Hepatic stellate cell (primary cell): ENCODE measurements at regions not wholly inside any gene's neighbourhood (a gene's known extent, or its start where the extent isn't known, plus 50 kb on each side); places are given as distances from the start of the nearest gene placed in this dataset.
"Not testable (repeated sequence)": the region's sequence is repeated elsewhere in the genome, so short reads cannot be mapped to it uniquely, and the experiment has no call there.

Source experiments
- DNase-seq: peaks from one replicate; pipeline ENCODE4 v3.0.0; 2011; ENCODE audit warnings: low spot score

DNA sequence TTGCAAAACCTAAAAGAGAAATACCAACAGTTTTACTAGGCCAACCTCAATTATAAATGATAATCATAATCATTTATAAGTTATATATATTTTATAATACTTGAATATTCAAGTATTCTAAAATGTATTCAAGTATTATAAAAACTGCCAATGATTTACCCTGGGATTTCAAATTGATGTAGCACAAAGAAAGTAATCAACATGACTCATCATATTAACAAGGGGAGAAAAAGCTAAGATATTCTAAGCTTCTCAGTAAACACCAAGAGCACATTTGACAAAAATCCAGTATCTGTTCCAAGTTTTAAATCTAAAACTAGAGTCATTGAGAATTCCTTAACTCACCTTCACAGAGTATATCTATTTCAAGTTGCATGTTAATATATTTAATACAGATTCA is 56.1 kb downstream of the CAPZA3 start:
- DNase-seq: no peak

DNA sequence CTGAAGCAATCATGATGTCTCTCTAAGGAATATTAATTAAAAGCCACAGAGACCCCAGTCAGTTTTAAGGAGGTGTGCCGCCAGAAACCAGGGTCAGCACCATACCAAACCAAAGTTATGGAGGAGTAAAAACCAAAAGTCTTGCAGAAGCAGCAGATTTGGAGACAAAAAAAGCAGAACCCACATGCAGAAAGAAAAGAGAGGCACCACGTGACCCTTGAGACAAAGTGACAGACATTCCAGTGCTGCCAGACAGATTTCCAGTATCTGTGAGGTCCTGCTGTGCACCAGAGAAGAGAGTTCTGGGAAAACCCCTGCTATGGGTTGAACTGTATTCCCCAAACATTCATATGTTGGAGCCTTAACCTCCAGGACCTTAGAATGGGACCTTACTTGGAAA is 59.7 kb downstream of the CAPZA3 start:
- no peak for DNase-seq

DNA sequence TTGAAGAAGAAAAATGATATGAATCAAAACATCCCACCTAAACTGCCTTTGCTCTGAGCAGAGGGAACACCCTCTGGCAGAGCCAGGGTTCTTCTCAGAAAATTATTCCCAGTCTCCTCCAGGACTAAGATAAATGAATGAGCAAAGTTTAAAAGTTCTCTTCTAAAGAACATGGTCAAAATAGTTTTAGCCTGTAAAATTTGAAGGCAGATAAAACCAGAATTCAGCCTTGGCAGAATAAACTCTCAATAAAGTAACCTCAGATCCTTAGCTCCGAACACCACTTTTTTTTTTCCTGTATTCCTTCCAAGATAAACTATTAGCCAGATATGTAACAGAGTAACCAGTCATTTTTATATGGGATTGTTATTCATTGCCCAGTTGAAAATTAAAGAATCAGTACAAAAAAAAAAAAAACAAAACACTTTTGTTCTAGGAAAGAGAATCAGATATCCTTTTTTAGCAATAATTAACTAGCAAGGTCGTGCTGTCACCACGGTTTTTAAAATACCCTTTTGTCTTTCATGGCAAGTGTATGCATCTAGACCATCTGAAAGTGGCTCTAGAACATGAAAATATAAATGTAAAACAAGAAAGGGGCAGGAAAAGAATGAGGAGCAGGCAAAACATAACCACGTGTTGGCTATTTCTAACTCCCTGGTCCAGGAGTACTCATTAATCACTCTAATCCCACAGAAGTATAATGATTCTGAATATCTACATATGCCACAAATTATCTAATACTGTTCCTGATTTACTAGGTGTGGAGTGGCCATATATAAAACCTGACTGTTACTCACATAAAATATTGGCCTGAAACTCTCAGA is 60.8 kb downstream of the CAPZA3 start:
- DNase-seq: no peak

DNA sequence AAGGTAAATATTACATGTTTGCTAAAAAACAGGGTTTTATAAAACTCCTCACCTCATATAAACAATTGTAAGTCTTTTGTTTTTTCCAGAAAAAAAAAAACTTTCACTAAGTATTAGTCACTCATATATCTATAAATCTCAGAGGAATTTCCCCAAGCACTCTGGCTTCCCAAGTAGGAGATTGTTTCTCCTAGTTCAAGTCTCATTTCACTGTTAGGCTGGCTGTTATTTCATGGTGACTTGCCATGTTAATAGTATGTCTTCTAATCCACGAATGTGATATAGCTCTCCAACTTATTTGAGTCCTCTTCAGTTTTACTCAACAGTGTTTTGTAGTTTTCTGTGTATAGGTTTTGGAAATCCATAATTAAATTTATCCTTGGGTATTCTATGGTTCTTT is 61.6 kb downstream of the CAPZA3 start:
- peak; percentile 27 for DNase-seq

DNA sequence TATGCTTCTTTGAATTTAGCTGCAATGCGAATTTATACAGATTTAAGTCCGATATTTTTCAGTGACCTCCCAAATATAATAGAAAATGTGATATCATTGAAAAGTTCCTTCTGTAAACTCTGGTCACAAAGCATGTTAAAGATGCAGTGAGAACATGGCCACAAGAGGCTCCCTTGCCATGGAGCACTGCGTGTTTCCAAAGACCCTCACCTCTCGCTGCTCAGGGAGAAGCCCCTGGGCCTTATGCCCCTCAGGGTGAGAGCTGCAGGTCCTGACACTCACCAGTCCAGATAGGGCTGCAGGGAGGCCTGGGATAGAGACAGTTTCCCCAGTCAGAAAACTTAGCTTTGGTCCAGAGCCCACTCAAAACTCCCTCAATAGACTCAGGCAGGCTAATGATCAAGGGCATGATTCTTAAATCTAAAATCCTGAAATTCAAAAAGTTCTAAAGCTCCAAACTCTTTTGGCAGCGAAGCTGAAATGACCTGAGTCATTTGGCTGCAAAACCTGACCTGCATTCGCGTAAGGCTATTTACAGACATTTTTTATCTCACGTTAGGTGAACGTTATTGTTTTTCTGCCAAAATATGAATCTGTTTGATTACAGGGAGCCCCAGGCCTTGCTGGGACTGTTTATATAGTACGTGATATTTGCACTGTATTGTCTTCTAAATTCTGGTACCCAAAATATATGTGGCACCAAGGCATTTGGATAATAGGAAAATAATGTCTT is 67.8 kb downstream of the CAPZA3 start:
- no peak for DNase-seq

DNA sequence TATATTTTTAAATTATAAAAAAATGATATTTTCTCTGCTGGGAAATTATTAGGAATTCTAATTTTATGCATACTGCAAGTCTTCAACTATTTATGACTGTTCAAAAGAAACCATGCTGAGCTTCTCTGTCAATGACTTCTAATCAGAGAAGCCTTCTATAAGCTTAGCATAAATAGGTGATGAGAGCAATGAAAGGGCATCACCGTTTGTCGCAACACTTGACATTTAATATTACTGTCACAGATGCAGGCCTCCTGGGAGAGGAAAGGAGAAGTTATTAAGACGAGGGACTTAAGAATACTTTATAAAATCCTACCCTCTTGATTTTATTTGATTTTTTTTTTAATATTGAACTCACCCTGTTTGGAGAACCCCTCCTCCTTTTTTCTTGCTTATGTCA is 69.8 kb downstream of the CAPZA3 start:
- no peak for DNase-seq

DNA sequence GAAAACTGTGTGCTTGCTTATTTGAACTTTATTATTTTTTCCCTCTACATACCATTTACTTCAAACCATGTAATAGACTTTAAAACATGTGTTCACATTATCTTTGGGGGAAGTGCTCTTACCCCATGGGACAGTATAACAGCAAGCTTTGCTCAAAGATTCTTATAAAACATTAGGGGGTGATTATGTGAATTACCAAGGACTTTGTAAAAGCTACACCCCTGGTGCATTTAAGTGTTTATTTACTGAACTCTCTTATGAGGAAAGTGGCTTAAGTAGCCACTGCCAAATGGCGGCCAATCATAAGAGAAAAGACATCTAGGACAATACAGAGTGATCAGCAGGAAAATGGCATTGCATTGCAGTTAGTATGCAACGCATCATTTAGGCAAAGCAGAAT is 70.3 kb downstream of the CAPZA3 start:
- DNase-seq: no peak

DNA sequence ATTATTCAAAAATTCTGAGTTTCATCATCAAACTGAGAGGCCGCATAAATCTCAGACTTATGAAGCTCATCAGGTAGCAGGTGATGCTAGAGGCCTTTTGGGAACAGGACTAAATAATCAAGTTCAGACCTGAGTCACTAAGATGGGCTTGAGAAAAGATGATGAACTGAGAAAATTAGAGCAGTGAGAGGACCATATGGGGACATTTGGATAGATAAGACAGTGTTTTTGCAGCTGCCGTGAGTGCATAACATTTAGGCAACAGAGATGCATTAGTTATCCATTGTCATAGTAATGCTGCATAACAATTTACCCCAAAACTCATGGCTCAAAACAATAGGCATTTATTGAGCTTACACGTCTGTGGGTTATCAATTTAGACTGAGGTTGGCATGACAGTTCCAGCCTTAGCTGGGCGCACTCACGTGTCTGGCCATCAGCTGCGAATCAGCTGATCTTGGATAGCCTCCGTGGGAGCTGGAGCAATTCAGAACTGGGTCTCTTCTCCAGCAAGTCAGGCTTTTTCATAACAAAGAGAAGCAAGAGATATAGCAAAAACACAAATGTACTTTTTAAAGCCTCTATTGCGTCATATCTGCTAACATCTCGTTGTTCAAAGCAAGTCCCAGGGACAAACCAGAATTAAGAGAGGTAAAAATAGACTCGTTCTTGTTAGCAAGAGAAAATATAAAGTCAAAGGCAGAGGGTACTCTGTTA is 72.8 kb downstream of the CAPZA3 start:
- no peak for DNase-seq

DNA sequence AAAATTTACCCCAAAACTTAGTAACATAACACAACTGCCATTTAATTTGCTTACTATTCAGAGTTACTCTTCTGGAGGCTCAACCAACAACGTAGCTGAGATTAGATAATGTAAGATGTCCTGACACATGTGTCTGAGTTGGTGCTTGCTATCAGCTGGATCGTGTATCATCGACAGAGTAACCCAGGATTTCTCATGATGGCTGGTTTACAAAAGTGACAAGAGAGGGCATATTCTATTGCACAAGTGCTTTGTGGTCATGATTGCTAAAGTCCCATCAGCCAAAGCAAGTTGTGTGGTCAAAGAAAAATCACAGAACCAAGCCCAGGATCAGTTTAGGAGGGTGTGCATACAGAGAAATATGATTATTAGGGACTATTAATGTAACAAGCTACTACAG is 73.4 kb downstream of the CAPZA3 start:
- DNase-seq: no peak

DNA sequence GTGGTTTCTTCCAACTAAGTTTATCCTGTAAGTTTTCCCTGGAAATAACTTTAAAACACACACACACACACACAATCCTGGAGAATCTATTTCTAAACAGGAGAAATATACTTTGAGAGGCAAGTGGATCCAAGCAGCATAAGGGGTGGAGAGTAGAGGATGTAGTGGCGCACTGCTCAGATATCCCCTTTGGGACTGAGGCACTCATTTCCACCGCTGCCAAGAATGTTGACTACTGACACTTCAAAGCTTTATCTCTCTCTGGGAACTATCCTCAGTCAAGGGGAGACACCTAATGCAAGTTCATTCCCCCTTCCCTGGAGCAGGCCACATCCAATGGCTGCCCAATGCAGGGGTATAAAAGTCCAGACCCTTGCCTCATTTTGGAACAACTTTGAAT is 75.8 kb downstream of the CAPZA3 start:
- no peak for DNase-seq

DNA sequence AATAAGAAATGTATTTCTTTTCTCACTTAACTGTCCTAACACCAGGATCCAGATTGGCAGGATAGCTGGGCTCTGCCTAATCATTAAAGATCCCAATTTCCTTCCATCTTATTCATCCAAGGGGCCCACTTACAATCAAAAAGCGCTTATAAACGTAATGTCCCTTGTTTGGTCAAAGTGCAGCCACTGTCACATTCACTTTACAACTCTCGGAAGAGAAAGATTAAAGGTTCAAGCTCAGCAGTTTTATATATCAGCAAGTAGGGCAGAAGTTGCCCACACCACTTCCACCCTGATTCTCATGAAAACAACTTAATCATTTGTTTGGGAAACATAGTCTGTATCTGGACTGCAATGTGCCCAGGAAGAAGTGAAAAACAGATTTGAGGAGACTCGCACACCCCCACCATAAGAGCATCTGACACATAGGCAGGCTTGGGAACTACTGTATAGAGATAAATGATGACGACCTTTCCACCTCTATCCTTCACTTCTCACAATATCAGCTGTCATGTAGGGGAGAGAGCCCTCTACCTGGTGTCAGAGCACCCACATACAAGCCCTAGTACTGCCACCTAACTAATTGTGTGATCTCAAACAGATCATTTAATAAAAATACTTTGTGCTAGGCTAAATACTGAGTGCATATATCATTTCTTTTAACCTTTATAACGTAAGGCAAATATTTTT is 80.8 kb downstream of the CAPZA3 start:
- DNase-seq: no peak

DNA sequence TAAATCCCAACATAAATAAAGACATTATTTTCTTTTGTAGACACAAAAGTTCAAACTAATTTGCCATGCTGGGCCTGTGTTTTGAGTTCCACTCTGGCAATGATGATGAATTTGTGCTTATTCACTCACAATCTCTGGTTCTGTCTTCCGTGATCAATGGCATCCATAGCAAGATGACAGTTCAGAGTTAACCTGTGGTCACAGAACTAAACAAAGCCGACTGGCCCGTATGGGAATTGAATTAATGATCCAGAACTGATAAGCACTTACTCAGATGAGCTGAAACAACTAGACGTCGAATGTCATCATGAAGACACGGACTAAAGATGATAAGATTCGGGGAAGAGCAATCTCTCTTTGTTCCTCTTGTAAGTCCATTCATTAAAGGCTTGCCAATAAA is 81.6 kb downstream of the CAPZA3 start:
- DNase-seq: no peak

DNA sequence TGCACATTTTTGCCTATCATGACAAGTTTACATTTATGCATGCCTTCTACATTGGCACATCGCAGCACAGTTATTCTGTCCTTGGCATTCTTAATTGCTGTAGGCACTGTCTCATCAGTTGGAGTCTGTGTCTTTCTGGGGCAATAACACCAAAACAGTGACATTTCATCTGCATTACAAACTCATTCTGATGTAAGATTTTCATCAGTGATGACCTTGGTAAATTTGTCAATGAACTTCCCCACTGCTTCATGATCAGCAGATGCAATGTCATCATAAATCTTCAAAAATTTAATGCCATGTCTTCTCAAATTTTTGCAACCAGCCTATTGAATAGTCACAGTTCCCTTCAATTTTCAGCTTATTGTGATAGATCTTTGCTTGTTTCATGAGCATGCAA is 85.5 kb downstream of the CAPZA3 start:
- no peak for DNase-seq

DNA sequence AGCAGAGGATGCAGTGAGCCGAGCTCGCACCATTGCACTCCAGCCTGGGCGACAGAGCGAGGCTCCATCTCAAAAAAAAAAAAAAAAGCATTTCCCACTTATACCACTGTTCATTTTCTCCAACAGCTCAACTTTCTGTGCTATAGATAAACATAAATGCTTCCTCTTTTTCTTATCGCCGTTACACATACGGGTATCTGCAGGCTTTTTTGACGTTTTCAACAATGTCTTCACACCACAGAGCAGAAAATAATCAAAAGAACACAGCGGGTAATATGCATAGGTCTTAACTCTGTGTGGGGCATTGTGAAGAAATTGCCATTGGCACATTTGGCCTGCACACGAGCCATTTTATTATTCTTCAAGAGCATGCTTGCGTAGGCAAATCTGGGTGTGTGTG is 86.4 kb downstream of the CAPZA3 start:
- no peak for DNase-seq

DNA sequence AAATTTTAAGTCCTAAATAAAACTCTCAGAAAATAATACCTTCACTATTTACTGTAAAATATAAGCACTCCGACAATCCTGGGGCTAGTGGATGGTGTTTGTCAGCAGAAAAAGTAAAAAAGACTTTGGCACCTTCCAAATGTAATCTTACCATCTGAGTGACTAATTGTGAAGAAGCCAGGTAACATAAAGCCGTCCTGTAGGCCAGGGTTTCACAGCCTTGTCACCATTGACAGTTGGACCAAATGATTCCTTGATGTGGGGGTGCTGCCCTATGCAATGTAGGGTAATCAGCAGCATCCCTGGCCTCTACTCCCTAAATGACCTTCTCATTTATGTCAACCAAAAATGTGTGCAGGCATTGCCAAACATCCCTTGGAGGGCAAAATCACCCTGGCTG is 87.2 kb downstream of the CAPZA3 start:
- DNase-seq: no peak

DNA sequence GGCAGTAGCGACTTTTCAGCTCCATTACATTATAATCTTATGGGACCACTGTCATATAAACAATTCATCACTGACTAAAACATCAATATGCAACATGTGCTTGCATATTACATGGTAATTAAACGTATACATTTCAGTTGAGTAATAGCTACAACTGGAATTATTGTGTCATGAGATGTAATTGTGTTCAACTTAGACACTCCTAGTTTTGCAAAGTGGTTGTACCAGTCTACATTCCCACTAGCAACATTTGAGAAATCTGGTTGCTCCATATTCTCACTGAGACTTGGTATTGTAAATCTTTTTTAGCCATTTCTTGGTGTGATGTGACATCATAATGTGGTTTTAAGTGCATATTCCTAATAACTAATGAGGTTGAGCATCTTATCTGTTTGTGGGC is 90.0 kb downstream of the CAPZA3 start:
- no peak for DNase-seq

DNA sequence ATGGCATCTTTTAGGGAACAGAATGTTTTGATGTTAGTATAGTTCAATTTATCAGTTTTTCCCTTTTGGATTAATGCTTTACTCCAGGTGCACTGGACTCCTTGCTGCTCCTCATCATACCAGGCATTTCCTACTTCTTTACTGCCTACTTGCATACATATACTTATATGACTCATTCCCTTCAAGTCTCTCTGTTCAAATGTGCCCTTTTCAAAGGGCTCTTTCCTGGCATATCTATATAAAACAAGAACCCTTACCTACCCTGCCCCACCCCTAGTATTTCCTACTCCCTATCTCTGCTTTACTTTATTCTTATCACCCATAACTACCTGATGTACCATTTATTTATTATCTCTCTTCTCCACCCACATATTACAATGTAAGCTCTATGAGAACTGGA is 90.6 kb downstream of the CAPZA3 start:
- DNase-seq: no peak

DNA sequence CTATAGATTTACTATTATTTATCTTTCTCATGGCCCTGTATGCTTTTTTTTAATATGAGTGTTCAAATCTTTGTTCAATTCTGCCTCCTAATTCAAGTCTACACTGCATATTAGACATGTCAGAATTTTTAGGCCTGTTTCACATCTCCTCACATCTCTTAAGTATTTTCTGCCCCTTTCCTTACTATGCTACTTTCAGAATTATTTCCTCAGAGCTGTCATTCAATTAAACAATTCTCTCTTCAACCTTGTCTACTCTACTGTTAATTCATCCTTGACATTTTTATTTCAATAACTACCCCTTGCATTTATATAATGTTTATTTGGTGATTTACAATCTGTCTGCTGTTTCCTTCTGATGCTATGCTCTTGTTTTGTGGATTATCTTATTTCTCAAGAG is 91.1 kb downstream of the CAPZA3 start:
- no peak for DNase-seq

DNA sequence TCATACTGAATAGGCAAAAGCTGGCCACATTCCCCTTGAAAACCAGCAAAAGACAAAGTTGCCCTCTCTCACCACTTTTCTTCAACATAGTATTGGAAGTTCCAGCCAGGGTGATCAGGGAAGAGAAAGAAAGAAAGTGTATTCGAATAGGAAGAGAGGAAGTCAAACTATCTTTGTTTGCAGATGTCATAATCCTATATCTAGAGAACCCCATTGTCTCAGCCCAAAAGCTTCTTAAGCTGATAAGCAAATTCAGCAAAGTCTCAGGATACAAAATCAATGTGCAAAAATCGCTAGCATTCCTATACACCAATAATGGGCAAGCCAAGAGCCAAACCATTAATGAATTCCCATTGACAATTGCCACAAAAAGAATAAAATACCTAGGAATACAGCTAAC is 95.0 kb downstream of the CAPZA3 start:
- not testable (repeated sequence) for DNase-seq

DNA sequence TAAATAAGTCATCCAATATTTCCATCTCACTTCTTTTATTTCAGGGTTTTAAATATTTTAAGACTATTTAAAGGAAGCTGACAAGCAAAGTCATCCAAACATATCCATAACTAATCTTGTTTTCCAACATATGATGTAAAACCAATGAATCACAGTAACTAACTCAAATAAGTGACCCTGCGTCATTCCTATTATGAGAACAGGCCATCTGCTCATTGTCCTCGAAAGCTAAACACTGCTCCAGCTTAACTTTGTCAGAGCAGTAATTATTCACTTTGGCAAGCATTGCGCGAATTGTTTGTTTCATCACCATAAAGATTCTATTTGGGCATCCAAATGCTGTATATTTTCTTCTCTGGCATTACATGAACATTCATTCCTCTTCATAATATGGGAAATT is 99.1 kb downstream of the CAPZA3 start:
- DNase-seq: peak; percentile 1

DNA sequence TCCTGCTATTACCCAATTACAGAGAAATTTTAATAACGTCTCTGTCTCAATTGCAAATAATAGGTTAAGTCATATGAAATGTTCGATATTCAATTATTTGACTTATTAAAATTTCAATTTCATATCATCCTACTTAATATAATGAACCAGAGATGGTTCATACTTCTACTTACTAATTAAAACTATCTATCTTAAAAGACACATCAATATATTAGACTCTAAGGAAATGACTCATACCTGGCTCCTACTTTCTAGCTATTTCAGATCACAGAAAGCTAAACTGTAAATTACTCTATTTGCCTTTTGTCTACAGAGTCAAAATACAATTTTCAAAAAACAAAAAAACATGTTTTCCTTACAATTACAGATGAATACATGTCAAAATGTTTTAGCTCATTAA is 99.6 kb downstream of the CAPZA3 start:
- no peak for DNase-seq

DNA sequence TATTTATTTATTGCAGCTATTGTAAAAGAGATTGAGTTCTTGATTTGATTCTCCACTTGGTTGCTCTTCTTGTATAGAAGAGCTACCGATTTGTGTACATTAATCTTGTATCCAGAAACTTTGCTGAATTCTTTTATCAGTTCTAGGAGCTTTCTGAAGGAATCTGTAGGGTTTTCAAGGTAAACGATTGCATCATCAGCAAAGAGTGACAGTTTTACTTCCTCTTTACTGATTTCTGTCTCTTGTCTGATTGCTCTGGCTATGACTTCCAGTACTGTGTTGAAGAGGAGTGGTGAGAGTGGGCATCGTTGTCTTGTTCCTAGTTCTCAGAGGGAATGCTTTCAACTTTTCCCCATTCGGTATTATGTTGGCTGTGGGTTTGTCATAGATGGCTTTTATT is 103.1 kb downstream of the CAPZA3 start:
- DNase-seq: not testable (repeated sequence)

DNA sequence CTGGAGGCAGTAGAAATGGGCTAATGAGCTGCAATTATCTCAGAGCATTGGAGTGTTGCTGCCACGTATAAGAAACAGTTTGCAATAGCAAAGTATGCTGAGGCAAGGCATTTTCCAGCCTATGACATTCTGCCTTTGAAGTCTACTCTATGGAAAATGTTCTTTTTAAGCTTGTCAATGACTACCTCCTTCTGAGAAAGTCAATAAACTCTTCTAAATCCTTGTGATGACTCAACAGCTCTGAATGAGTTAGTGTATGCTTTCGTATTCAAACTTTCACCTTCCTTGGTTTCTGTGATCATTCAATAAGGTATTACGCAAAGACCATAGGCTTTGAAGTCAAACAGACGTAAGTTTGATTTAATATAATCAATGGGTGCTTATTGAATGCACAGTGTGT is 111.2 kb downstream of the CAPZA3 start:
- DNase-seq: no peak
